K562 (cell line): ENCODE measurements at regions not wholly inside any gene's neighbourhood (a gene's known extent, or its start where the extent isn't known, plus 50 kb on each side); places are given as distances from the start of the nearest gene placed in this dataset.

Source experiments
- ATAC-seq: fragments of 200-7000 bp; cut with Tn5 transposase; 3 replicates; pipeline ENCODE4 v1.9.1; 2020; ENCODE audit warnings: moderate library complexity
- BruUV-seq: library from RNA; stranded (reverse); fragments of 400-500 nt; replicated peaks from 2 replicates; lab custom pipeline; 2021; lab: Mats Ljungman, UMichigan
- CTCF ChIA-PET: fragments of 300-600 bp; formaldehyde crosslinking; extraction: SDS; loops from one replicate; lab custom pipeline; 2021; ENCODE audit warnings: low intra/inter-chr PET ratio; lab: Yijun Ruan, JAX
- POLR2A ChIA-PET: fragments of 300-600, 350-650 bp; sonication (Branson Sonifier 250); formaldehyde crosslinking; extraction: SDS; loops from one replicate; lab custom pipeline; 2021; ENCODE audit warnings: antibody characterized with exemption, inconsistent platforms; lab: Yijun Ruan, JAX
- DNase-seq, 4 experiments: peaks; one replicate each; pipeline versions ENCODE4 v3.0.0 to v3.0.0-alpha.2; 2011 to 2018; ENCODE audit warnings: low spot score in 3 of 4, mixed read lengths in 3 of 4; ENCODE audit errors: extremely low read depth in 1 of 4
- FAIRE-seq: peaks from 2 replicates; lab custom pipeline; 2011; peaks lifted over from hg19 to GRCh38; lab: Jason Lieb, UNC
- H2AFZ ChIP-seq: 2 replicates; pipeline ENCODE4 v1.6.0; 2011; ENCODE audit warnings: low read depth, low read length, control low read depth, inconsistent platforms
- H3K27ac ChIP-seq: fragments of 200-600 bp; 3 replicates; pipeline ENCODE4 v1.8.0; 2011; ENCODE audit warnings: low read depth, mild to moderate bottlenecking, control low read depth, inconsistent platforms, low read length, moderate library complexity, mixed read lengths; ENCODE audit errors: extremely low read depth
- H3K27me3 ChIP-seq, 2 experiments: fragments of 300-600 bp in 1 of 2; 2 replicates in 1 of 2; 3 replicates in 1 of 2; pipeline versions ENCODE4 v1.6.0 to v1.8.0; 2011; ENCODE audit warnings: inconsistent platforms in 2 of 2, low read length in 2 of 2, mild to moderate bottlenecking in 1 of 2, mixed read lengths in 1 of 2, moderate library complexity in 1 of 2; ENCODE audit not compliant: control insufficient read depth in 2 of 2, insufficient read depth in 2 of 2
- H3K36me3 ChIP-seq: fragments of 300-600 bp; 3 replicates; pipeline ENCODE4 v1.8.0; 2011; ENCODE audit warnings: mild to moderate bottlenecking, low read length, inconsistent platforms; ENCODE audit not compliant: control insufficient read depth, insufficient read depth
- H3K4me1 ChIP-seq, 2 experiments: fragments of 200-600 bp in 1 of 2; replicated peaks in 1 of 2; 2 replicates in 1 of 2; 3 replicates in 1 of 2; pipeline versions ENCODE4 v1.5.1 to v1.8.0; 2011; ENCODE audit warnings: inconsistent platforms in 2 of 2, low read length in 2 of 2, mild to moderate bottlenecking in 1 of 2, mixed read lengths in 1 of 2, moderate library complexity in 1 of 2; ENCODE audit not compliant: control insufficient read depth in 2 of 2, insufficient read depth in 2 of 2
- H3K4me2 ChIP-seq: 2 replicates; pipeline ENCODE4 v1.6.1; 2011; ENCODE audit warnings: low read length, control low read depth, inconsistent platforms, mixed read lengths; ENCODE audit not compliant: insufficient read depth
- H3K4me3 ChIP-seq: fragments of 200-600 bp; sonication (generic), shearing (Covaris generic); 2 replicates; pipeline ENCODE4 v1.5.1; 2016; ENCODE audit warnings: control low read depth, inconsistent platforms
- H3K79me2 ChIP-seq: fragments of 200-600 bp; 3 replicates; pipeline ENCODE4 v1.8.0; 2011; ENCODE audit warnings: low read length, inconsistent platforms; ENCODE audit not compliant: control insufficient read depth, insufficient read depth
- H3K9ac ChIP-seq, 2 experiments: 2 replicates each; pipeline versions ENCODE4 v1.6.0 to v1.6.1; 2011; ENCODE audit warnings: low read depth in 2 of 2, low read length in 2 of 2, control low read depth in 1 of 2, inconsistent platforms in 1 of 2, mild to moderate bottlenecking in 1 of 2, mixed read lengths in 1 of 2; ENCODE audit not compliant: insufficient read depth in 1 of 2
- H3K9me1 ChIP-seq: one replicate; pipeline ENCODE4 v1.6.0; 2011; ENCODE audit warnings: inconsistent platforms, mild to moderate bottlenecking, low read length, moderate library complexity; ENCODE audit not compliant: control insufficient read depth, insufficient read depth
- H3K9me3 ChIP-seq: replicated peaks from 2 replicates; pipeline ENCODE4 v1.5.1; 2011; ENCODE audit warnings: low read depth, low read length, inconsistent platforms; ENCODE audit not compliant: control insufficient read depth, insufficient read depth
- H4K20me1 ChIP-seq: replicated peaks from 2 replicates; pipeline ENCODE4 v1.6.1; 2011; ENCODE audit warnings: low read length, inconsistent platforms, mixed read lengths; ENCODE audit not compliant: control insufficient read depth, insufficient read depth
- ASH1L ChIP-seq: fragments of 450-650 bp; IDR thresholded peaks from 2 replicates; pipeline ENCODE4 v1.6.1; 2018; ENCODE audit warnings: borderline replicate concordance, mild to moderate bottlenecking, low read depth; ENCODE audit not compliant: partially characterized antibody
- BRD9 ChIP-seq: fragments of 450-650 bp; IDR thresholded peaks from 2 replicates; pipeline ENCODE4 v1.6.1; 2018; ENCODE audit warnings: low read depth; ENCODE audit not compliant: partially characterized antibody
- C11orf30 ChIP-seq: fragments of 450-650 bp; IDR thresholded peaks from 2 replicates; pipeline ENCODE4 v1.6.1; 2016; ENCODE audit warnings: low read depth, mild to moderate bottlenecking
- CHD1 ChIP-seq: fragments of 200-600 bp; sonication (generic); IDR thresholded peaks from one replicate; pipeline ENCODE4 v1.6.1; 2012; ENCODE audit warnings: mild to moderate bottlenecking, moderate library complexity, low read length, inconsistent platforms
- FOXK2 ChIP-seq, 2 experiments: fragments of 450-650 bp; IDR thresholded peaks in 1 of 2; conservative IDR thresholded peaks in 1 of 2; 2 replicates each; pipeline ENCODE4 v1.6.1; 2016; ENCODE audit warnings: low read depth in 2 of 2, mild to moderate bottlenecking in 1 of 2
- MYNN ChIP-seq, 2 experiments: sonication (generic); formaldehyde crosslinking in 1 of 2; IDR thresholded peaks; 2 replicates each; pipeline versions ENCODE4 v1.5.0 to v1.6.1; 2016 to 2020; ENCODE audit warnings: antibody characterized with exemption in 1 of 2, missing genetic modification reagents in 1 of 2
- SAFB ChIP-seq: fragments of 200-400 bp; formaldehyde crosslinking; IDR thresholded peaks from 2 replicates; pipeline ENCODE4 v1.6.1; 2017; ENCODE audit warnings: low read depth, low read length, borderline replicate concordance
- SMARCE1 ChIP-seq: fragments of 450-650 bp; IDR thresholded peaks from 2 replicates; pipeline ENCODE4 v1.7.1; 2016; ENCODE audit warnings: mild to moderate bottlenecking
- TAL1 ChIP-seq: fragments of 450-650 bp; IDR thresholded peaks from 2 replicates; pipeline ENCODE4 v1.6.1; 2016; ENCODE audit warnings: mild to moderate bottlenecking
- XRCC5 ChIP-seq: fragments of 200-400 bp; formaldehyde crosslinking; IDR thresholded peaks from 2 replicates; pipeline ENCODE4 v1.6.1; 2017; ENCODE audit warnings: low read depth, mild to moderate bottlenecking, low read length
- WGBS: fragments of 100-300 bp; shearing (Covaris generic); methylation state at CpG from one replicate; pipeline ENCODE4 v1.1.6; 2016; ENCODE audit warnings: low coverage, mixed read lengths; ENCODE audit not compliant: insufficient coverage; ENCODE audit errors: missing lambda C conversion rate; 5-methylcytosine and 5-hydroxymethylcytosine counted together
- in situ Hi-C: fragments of 300-500 bp; cut with MboI; formaldehyde crosslinking; loops from 4 replicates; pipeline ENCODE4 v1.15.0; 2018; ENCODE audit warnings: inconsistent platforms, mixed read lengths
- intact Hi-C: fragments of 100-400 bp; cut with micrococcal nuclease; formaldehyde crosslinking; loops from 2 replicates; pipeline ENCODE4 v1.14.2; 2022
- TF ChIP-seq, protein P1 (sequence below): fragments of 450-650 bp; IDR thresholded peaks from 2 replicates; pipeline ENCODE4 v1.6.1; 2016; ENCODE audit warnings: mild to moderate bottlenecking
- TF ChIP-seq, protein P2 (sequence below): fragments of 250-450 bp; sonication (Bioruptor Pico); IDR thresholded peaks from 2 replicates; pipeline ENCODE4 v1.5.0; 2021

DNA sequence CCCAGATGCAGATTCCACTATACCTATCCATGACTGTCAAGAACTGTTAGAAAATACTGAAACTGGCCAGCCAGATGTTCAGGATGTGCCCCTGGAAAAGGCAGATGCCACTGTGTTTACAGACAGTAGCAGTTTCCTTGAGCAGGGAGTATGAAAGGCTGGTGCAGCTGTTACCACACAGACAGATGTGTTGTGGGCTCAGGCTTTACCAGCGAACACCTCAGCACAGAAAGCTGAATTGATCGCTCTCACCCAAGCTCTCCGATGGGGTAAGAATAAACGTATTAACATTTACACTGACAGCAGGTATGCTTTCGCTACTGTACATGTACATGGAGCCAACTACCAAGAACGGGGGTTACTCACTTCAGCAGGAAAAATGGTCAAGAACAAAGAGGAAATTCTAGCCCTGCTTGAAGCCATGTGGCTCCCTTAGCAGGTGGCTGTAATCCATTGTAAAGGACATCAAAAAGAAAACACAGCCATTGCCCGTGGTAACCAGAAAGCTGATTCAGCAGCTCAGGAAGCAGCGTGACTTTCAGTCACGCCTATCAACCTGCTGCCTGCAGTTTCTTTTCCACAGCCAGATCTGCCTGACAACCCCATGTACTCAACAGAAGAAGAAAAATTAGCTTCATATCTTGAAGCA lies 459.7 kb upstream of the HTR1E start:
- H4K20me1 ChIP-seq = no peaks in the 10 kb centered on the region
- DNase-seq (no peak), FAIRE-seq (no peak), ATAC-seq (no peak)
- no peak for TF ChIP-seq FOXK2 (conservative IDR thresholded peaks at IDR 0.05 in 1 of 2, IDR thresholded peaks at IDR 0.05 in 1 of 2; ENCODE audit: low read depth in 2 of 2)
- TF ChIP-seq MYNN (IDR thresholded peaks at IDR 0.05) = no peak
- TF ChIP-seq MYNN (CRISPR knock-in tag; IDR thresholded peaks at IDR 0.05) = no peak
- no peak for TF ChIP-seq SAFB
- 0 out of 2 replicates have a peak, but pooled peaks have one; percentile 15 for TF ChIP-seq C11orf30
- 0% methylated on average over 9 of the region's 9 CpGs for WGBS
- no peaks in the 10 kb centered on the region for H3K9me3 ChIP-seq
- H3K36me3 ChIP-seq = no peaks in the 10 kb centered on the region
- POLR2A ChIA-PET = interaction anchor here (0.6 kb wide), 1 partner anchor 172 kb away, joined by 3 read pairs; no protein-coding TSS in a partner anchor
- intact Hi-C loops (no loop called here), in situ Hi-C loops (no loop called here)
- no peak overlapping the region for H3K9ac ChIP-seq
- CTCF ChIA-PET = no interaction called here
- H3K4me3 ChIP-seq = no peak overlapping the region
- no peaks in the 10 kb centered on the region for H3K4me1 ChIP-seq
- no peak overlapping the region for H3K27ac ChIP-seq
- no peak overlapping the region for H2AFZ ChIP-seq
- no peak overlapping the region for H3K4me2 ChIP-seq
- H3K9me1 ChIP-seq = no peaks in the 10 kb centered on the region
- H3K79me2 ChIP-seq = no peaks in the 10 kb centered on the region
- H3K27me3 ChIP-seq = no peaks in the 10 kb centered on the region
- BruUV-seq = no TSS peak

DNA sequence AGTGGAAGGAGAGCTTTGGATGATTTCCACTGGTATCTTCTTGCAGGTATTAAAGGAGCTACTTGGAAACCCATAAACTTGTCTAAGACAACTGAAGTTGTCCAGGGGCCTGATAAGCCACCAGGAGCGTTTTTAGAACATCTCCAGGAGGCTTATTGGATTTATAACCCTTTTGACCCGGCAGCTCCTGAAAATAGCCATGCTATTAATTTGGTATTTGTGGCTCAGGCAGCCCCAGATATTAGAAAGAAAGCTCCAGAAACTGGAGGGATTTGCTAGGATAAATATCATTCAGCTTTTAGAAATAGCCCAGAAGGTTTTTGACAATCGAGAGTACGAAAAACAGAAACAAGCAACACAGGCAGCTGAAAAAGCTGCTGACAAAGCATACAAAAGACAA lies 461.0 kb upstream of the HTR1E start:
- no peaks in the 10 kb centered on the region for H3K9me3 ChIP-seq
- DNase-seq (no peak), FAIRE-seq (no peak), ATAC-seq (no peak)
- in situ Hi-C loops (no loop called here), intact Hi-C loops (no loop called here)
- BruUV-seq = no TSS peak
- no peaks in the 10 kb centered on the region for H3K4me1 ChIP-seq
- no peaks in the 10 kb centered on the region for H3K9me1 ChIP-seq
- no peak overlapping the region for H3K27ac ChIP-seq
- no peaks in the 10 kb centered on the region for H4K20me1 ChIP-seq
- H3K9ac ChIP-seq = no peak overlapping the region
- no peak overlapping the region for H3K4me2 ChIP-seq
- ChIA-PET CTCF (no interaction called here), POLR2A (no interaction called here)
- WGBS = 0% methylated on average over 4 of the region's 4 CpGs
- no peak overlapping the region for H3K4me3 ChIP-seq
- H3K79me2 ChIP-seq = no peaks in the 10 kb centered on the region
- H3K36me3 ChIP-seq = no peaks in the 10 kb centered on the region
- H2AFZ ChIP-seq = no peak overlapping the region
- H3K27me3 ChIP-seq = no peaks in the 10 kb centered on the region
- TF ChIP-seq CHD1 (no peak), ASH1L (no peak), SMARCE1 (no peak), TAL1 (no peak), BRD9 (no peak), XRCC5 (no peak)
- TF ChIP-seq, protein P1, sequence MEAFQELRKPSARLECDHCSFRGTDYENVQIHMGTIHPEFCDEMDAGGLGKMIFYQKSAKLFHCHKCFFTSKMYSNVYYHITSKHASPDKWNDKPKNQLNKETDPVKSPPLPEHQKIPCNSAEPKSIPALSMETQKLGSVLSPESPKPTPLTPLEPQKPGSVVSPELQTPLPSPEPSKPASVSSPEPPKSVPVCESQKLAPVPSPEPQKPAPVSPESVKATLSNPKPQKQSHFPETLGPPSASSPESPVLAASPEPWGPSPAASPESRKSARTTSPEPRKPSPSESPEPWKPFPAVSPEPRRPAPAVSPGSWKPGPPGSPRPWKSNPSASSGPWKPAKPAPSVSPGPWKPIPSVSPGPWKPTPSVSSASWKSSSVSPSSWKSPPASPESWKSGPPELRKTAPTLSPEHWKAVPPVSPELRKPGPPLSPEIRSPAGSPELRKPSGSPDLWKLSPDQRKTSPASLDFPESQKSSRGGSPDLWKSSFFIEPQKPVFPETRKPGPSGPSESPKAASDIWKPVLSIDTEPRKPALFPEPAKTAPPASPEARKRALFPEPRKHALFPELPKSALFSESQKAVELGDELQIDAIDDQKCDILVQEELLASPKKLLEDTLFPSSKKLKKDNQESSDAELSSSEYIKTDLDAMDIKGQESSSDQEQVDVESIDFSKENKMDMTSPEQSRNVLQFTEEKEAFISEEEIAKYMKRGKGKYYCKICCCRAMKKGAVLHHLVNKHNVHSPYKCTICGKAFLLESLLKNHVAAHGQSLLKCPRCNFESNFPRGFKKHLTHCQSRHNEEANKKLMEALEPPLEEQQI = no peak
- TF ChIP-seq, protein P2, sequence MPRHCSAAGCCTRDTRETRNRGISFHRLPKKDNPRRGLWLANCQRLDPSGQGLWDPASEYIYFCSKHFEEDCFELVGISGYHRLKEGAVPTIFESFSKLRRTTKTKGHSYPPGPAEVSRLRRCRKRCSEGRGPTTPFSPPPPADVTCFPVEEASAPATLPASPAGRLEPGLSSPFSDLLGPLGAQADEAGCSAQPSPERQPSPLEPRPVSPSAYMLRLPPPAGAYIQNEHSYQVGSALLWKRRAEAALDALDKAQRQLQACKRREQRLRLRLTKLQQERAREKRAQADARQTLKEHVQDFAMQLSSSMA (CRISPR knock-in tag) = no peak
